ENCODE measurements at regions not wholly inside any gene's neighbourhood (a gene's known extent, or its start where the extent isn't known, plus 50 kb on each side); places are given as distances from the start of the nearest gene placed in this dataset.

GRCh38 chr9:110133608-110134210 lies 74.2 kb downstream of the C9orf152 start:
- Histone ChIP-seq H4K20me1 (ENCODE audit: control insufficient read depth, insufficient read depth) (0 out of 2 replicates have a peak, but pooled peaks cover 4% of the 10 kb centered on the region), H3K36me3 (ENCODE audit: control insufficient read depth in 2 of 2, insufficient read depth in 2 of 2, low read length in 1 of 2) (peaks cover 13 to 25% of the 10 kb centered on the region in 2 experiments), H3K27me3 (replicated peaks in 1 of 2; ENCODE audit: control insufficient read depth in 2 of 2, insufficient read depth in 2 of 2, low read length in 1 of 2) (no peaks in the 10 kb centered on the region), H2AFZ (ENCODE audit: control insufficient read depth, low read depth, low read length) (no peak overlapping the region), H3K4me3 (no peak overlapping the region), H3K9ac (ENCODE audit: control insufficient read depth, insufficient read depth, low read length) (no peak overlapping the region), H3K27ac (ENCODE audit: control insufficient read depth, insufficient read depth) (no peak overlapping the region), H3K9me3 (replicated peaks; ENCODE audit: control insufficient read depth, insufficient read depth, low read length) (no peaks in the 10 kb centered on the region), H3K4me1 (ENCODE audit: control insufficient read depth, insufficient read depth, low read length) (peaks cover 36% of the 10 kb centered on the region), H3K79me2 (ENCODE audit: control insufficient read depth, insufficient read depth, low read length) (peaks cover 61% of the 10 kb centered on the region), H3K4me2 (ENCODE audit: control insufficient read depth, insufficient read depth) (no peak overlapping the region)
- POLR2A ChIA-PET: interaction anchor here (0.5 to 10.9 kb wide), 5 partner anchors 13 to 230 kb away, joined by 3 to 262 read pairs (median 4); no protein-coding TSS in a partner anchor
- no peak for ATAC-seq
- in situ Hi-C loops (cut with MboI): loop anchor here (25.0 kb wide), 1 partner anchor 1879 kb away; no protein-coding TSS in a partner anchor
- CTCF ChIA-PET: interaction anchor here (0.7 to 9.5 kb wide), 6 partner anchors 10 to 230 kb away, joined by 3 to 123 read pairs (median 4); no protein-coding TSS in a partner anchor
- SMC1A ChIA-PET (ENCODE audit: uncharacterized antibody, unreplicated experiment): interaction anchor here (0.5 to 11.2 kb wide), 7 partner anchors 15 to 547 kb away, joined by 3 to 460 read pairs (median 4); no protein-coding TSS in a partner anchor
- no TSS peak for BruUV-seq (replicated peaks)
- RAD21 ChIA-PET (ENCODE audit: unreplicated experiment): interaction anchor here (1.1 to 14.4 kb wide), 3 partner anchors 15 to 202 kb away, joined by 3 to 396 read pairs (median 340); no protein-coding TSS in a partner anchor
- intact Hi-C loops (cut with micrococcal nuclease; ENCODE audit: unreplicated experiment): no loop called here
- FAIRE-seq: no peak
- DNase-seq (ENCODE audit: low read depth, low spot score): no peak
- WGBS (ENCODE audit: insufficient coverage, insufficient replicate concordance, low lambda C conversion rate, missing lambda C conversion rate): 88% methylated on average over 4 of the region's 4 CpGs
- TF ChIP-seq SMC3 (IDR thresholded peaks at IDR 0.05; ENCODE audit: borderline replicate concordance, low read length): no peak
- no peak for TF ChIP-seq BCLAF1 (IDR thresholded peaks at IDR 0.05)
- TF ChIP-seq MEF2A (IDR thresholded peaks at IDR 0.05; ENCODE audit: insufficient read depth, low read depth, low read length): no peak
- no peak for TF ChIP-seq POU2F2 (IDR thresholded peaks at IDR 0.05; ENCODE audit: borderline replicate concordance, low read depth, low read length)
- no peak for TF ChIP-seq PRDM15 (CRISPR knock-in tag; IDR thresholded peaks at IDR 0.05)
- TF ChIP-seq LARP7 (IDR thresholded peaks at IDR 0.05): no peak
- no peak for TF ChIP-seq NFIC (IDR thresholded peaks at IDR 0.05; ENCODE audit: low read depth, low read length)
- no peak for TF ChIP-seq YY1 (IDR thresholded peaks at IDR 0.05; ENCODE audit: low read depth, low read length)
- no peak for TF ChIP-seq SRF (IDR thresholded peaks at IDR 0.05; ENCODE audit: low read depth in 2 of 2, low read length in 2 of 2)
- TF ChIP-seq SIN3A (IDR thresholded peaks at IDR 0.05; ENCODE audit: low read depth, low read length): no peak
- no peak for TF ChIP-seq RCOR1 (conservative IDR thresholded peaks at IDR 0.05; ENCODE audit: low read depth, low read length)
- TF ChIP-seq BCL3 (IDR thresholded peaks at IDR 0.05; ENCODE audit: borderline replicate concordance, insufficient read depth, low read depth, low read length, poor library complexity, severe bottlenecking): no peak
- no peak for TF ChIP-seq MLLT1 (IDR thresholded peaks at IDR 0.05)
- no peak for TF ChIP-seq ZZZ3 (IDR thresholded peaks at IDR 0.05; ENCODE audit: control insufficient read depth, insufficient read length, low read depth)
